ENCODE measurements at regions not wholly inside any gene's neighbourhood (a gene's known extent, or its start where the extent isn't known, plus 50 kb on each side); places are given as distances from the start of the nearest gene placed in this dataset.
"Not testable (repeated sequence)": the region's sequence is repeated elsewhere in the genome, so short reads cannot be mapped to it uniquely, and the experiment has no call there.

DNA sequence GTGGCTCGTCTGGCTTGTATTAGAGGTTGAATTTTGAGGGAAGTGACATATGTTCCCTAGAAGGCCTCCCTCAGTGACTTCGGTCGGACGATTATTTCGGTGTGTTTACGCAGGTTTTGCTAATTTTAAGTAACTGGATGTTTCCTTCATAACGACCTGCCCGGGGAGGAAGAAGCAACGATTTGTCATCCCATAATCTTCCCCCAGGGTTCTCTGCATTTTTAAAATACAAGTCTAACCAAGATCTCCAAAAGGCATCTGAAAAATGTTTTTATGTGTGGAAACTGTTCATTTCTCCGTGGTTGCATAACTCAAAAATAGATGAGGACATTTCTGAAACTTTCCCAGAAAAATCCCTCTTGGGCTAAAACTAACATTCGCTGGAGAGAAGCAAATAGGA is 195.4 kb downstream of the SHOX start:
- H3K4me3 Mint-ChIP-seq (ENCODE audit: low read depth, unreplicated experiment), result no peak overlapping the region

DNA sequence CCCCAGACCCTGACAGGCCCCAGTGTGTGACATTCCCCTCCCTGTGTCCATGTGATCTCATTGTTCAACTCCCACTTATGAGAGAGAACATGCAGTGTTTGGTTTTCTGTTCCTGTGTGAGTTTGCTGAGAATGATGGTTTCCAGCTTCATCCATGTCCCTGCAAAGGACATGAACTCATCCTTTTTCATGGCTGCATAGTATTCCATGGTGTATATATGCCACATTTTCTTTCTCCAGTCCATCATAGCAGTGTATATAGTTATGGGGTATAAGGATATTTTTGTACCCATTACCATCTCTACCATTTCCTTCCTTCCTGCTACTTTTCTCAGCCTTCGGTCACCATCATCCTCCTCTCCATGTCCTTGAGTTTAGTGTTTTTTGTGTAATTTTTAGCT is 192.5 kb downstream of the SHOX start:
- H3K4me1 Mint-ChIP-seq (ENCODE audit: low read depth, unreplicated experiment); H3K27me3 Mint-ChIP-seq (ENCODE audit: unreplicated experiment); H3K36me3 Mint-ChIP-seq (ENCODE audit: insufficient read depth, unreplicated experiment); DNase-seq; BruUV-seq (replicated peaks); CTCF ChIA-PET; H3K9me3 Mint-ChIP-seq (ENCODE audit: low read depth, unreplicated experiment); intact Hi-C loops (cut with micrococcal nuclease; ENCODE audit: unreplicated experiment); H3K27ac Mint-ChIP-seq (ENCODE audit: unreplicated experiment); H3K4me3 Mint-ChIP-seq (ENCODE audit: low read depth, unreplicated experiment): not testable (repeated sequence)

More for the DNA sequence above, 195.4 kb downstream of the SHOX start:
- TF ChIP-seq, protein P1, sequence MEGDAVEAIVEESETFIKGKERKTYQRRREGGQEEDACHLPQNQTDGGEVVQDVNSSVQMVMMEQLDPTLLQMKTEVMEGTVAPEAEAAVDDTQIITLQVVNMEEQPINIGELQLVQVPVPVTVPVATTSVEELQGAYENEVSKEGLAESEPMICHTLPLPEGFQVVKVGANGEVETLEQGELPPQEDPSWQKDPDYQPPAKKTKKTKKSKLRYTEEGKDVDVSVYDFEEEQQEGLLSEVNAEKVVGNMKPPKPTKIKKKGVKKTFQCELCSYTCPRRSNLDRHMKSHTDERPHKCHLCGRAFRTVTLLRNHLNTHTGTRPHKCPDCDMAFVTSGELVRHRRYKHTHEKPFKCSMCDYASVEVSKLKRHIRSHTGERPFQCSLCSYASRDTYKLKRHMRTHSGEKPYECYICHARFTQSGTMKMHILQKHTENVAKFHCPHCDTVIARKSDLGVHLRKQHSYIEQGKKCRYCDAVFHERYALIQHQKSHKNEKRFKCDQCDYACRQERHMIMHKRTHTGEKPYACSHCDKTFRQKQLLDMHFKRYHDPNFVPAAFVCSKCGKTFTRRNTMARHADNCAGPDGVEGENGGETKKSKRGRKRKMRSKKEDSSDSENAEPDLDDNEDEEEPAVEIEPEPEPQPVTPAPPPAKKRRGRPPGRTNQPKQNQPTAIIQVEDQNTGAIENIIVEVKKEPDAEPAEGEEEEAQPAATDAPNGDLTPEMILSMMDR (IDR thresholded peaks at IDR 0.05; ENCODE audit: unreplicated experiment), result no peak
- Mint-ChIP-seq H3K4me1 (ENCODE audit: low read depth, unreplicated experiment) (no peaks in the 10 kb centered on the region), H3K36me3 (ENCODE audit: insufficient read depth, unreplicated experiment) (no peaks in the 10 kb centered on the region), H3K9me3 (ENCODE audit: low read depth, unreplicated experiment) (no peaks in the 10 kb centered on the region), H3K27ac (ENCODE audit: unreplicated experiment) (no peak overlapping the region), H3K27me3 (ENCODE audit: unreplicated experiment) (no peaks in the 10 kb centered on the region)
- no peak for DNase-seq
- CTCF ChIA-PET, result no interaction called here
- intact Hi-C loops (cut with micrococcal nuclease; ENCODE audit: unreplicated experiment), result no loop called here
- no TSS peak for BruUV-seq (replicated peaks)

DNA sequence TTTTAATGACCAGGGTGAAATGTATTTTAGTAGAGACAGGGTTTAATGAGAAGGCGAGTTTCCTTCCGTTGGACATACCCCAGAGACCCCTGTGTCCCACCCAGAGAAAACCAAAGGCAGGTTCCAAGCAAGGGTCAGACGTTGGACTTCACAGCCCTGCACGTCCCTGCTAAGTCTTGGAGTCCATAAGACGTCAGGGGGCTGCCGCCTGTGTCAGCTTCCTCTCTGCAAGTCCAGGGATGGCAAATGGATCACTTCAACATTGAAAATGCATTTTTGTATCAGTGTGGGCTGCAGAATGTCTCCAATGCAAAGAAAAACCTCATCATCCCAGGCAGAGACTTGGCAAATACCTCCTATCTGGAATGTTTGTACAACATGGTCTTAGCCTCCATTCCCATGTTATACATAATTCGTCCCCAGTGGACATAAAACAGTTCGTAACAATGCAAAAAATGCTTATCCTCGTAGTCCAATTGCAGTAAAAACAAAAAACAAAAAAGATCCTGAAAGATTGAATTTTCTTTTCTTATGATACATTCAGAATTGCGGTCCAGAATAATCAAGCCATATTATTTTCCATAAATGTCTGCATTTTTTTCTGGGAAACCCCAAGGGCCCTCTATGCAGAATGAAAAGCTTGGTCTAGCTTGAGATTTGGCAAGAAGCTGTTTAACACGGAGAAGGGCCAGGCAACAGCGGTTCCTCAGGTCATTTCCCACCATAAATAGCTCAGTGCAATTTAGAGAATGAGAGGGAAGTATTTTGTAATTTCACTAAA is 190.9 kb downstream of the SHOX start:
- TF ChIP-seq, protein P1 (IDR thresholded peaks at IDR 0.05; ENCODE audit: unreplicated experiment), result no peak
- Mint-ChIP-seq H3K27me3 (ENCODE audit: unreplicated experiment) (no peaks in the 10 kb centered on the region), H3K36me3 (ENCODE audit: insufficient read depth, unreplicated experiment) (peaks cover 4% of the 10 kb centered on the region), H3K4me3 (ENCODE audit: low read depth, unreplicated experiment) (no peak overlapping the region), H3K4me1 (ENCODE audit: low read depth, unreplicated experiment) (no peaks in the 10 kb centered on the region), H3K9me3 (ENCODE audit: low read depth, unreplicated experiment) (peaks cover 2% of the 10 kb centered on the region), H3K27ac (ENCODE audit: unreplicated experiment) (no peak overlapping the region)
- no TSS peak for BruUV-seq (replicated peaks)
- DNase-seq, result no peak
- intact Hi-C loops (cut with micrococcal nuclease; ENCODE audit: unreplicated experiment), result no loop called here
- CTCF ChIA-PET, result no interaction called here

DNA sequence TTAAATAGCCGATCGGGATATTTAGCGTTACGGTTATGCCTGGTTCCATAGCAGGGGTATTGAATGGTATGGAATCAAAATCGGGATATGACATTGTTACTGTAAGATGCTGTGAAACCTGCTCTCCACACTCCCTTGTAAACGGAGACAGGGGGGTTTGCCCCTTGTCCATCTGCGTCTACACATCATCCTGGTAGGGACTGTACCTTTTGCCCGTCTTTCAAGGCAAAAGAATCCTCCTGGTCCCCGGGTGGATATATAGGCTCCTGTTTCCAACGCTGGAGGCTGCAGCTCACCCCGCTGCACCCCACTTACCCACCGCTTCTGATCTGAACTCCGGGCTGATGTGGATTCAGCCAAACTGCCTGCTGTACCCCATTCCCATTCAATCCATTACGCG is 189.1 kb downstream of the SHOX start:
- H3K27ac Mint-ChIP-seq (ENCODE audit: unreplicated experiment), result no peak overlapping the region
- TF ChIP-seq, protein P1 (IDR thresholded peaks at IDR 0.05; ENCODE audit: unreplicated experiment), result no peak
- peaks cover 2% of the 10 kb centered on the region for H3K9me3 Mint-ChIP-seq (ENCODE audit: low read depth, unreplicated experiment)
- no TSS peak for BruUV-seq (replicated peaks)
- CTCF ChIA-PET, result no interaction called here
- peaks cover 4% of the 10 kb centered on the region for H3K36me3 Mint-ChIP-seq (ENCODE audit: insufficient read depth, unreplicated experiment)
- no peaks in the 10 kb centered on the region for H3K27me3 Mint-ChIP-seq (ENCODE audit: unreplicated experiment)
- no peaks in the 10 kb centered on the region for H3K4me1 Mint-ChIP-seq (ENCODE audit: low read depth, unreplicated experiment)
- intact Hi-C loops (cut with micrococcal nuclease; ENCODE audit: unreplicated experiment), result no loop called here
- no peak overlapping the region for H3K4me3 Mint-ChIP-seq (ENCODE audit: low read depth, unreplicated experiment)
- no peak for DNase-seq

DNA sequence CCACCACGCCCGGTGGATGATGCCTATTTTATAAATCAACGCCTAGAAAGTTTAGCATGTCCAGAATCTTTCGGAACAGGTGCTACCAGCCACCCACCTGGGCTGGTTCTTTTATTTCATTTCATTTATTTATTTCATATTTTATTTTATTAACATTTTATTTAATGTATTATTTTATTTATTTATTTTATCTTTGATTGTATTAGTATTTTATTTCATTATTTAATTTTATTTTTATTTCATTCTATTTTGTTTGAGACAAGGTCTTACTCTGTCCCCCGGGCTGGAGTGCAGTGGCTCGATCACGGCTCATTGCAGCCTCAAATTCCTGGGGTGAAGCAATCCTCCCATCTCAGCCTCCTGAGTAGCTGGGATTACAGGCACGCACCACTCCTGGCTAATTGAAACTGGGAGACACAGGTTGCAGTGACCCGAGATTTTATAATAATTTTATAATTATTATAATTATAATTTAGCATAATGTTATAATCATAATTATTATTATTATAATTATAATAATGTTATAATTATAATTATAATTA is 187.2 kb downstream of the SHOX start:
- Mint-ChIP-seq H3K27me3 (ENCODE audit: unreplicated experiment) (no peaks in the 10 kb centered on the region), H3K4me1 (ENCODE audit: low read depth, unreplicated experiment) (no peaks in the 10 kb centered on the region), H3K9me3 (ENCODE audit: low read depth, unreplicated experiment) (peaks cover 2% of the 10 kb centered on the region), H3K27ac (ENCODE audit: unreplicated experiment) (no peak overlapping the region), H3K4me3 (ENCODE audit: low read depth, unreplicated experiment) (no peak overlapping the region), H3K36me3 (ENCODE audit: insufficient read depth, unreplicated experiment) (peaks cover 4% of the 10 kb centered on the region)
- no peak for DNase-seq
- TF ChIP-seq, protein P1 (IDR thresholded peaks at IDR 0.05; ENCODE audit: unreplicated experiment), result no peak
- BruUV-seq (replicated peaks), result no TSS peak
- CTCF ChIA-PET, result no interaction called here
- intact Hi-C loops (cut with micrococcal nuclease; ENCODE audit: unreplicated experiment), result no loop called here

DNA sequence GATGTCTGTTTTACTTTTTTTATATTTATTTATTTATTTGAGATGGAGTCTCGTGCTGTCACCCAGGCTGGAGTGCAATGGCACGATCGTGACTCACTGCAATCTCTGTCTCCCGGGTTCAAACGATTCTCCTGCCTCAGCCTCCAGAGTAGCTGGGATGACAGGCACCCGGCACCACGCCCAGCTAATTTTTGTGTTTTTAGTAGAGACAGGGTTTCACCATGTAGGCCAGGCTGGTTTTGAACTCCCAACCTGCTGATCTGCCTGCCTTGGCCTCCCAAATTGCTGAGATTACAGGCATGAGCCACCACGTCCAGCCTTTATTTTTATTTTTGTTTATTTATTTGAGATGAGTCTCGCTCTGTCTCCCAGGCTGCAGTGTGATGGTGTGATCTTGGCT is 186.6 kb downstream of the SHOX start:
- not testable (repeated sequence) for BruUV-seq (replicated peaks)

More for the DNA sequence above, 186.6 kb downstream of the SHOX start:
- DNase-seq; intact Hi-C loops (cut with micrococcal nuclease; ENCODE audit: unreplicated experiment); H3K9me3 Mint-ChIP-seq (ENCODE audit: low read depth, unreplicated experiment); CTCF ChIA-PET; H3K27me3 Mint-ChIP-seq (ENCODE audit: unreplicated experiment); H3K4me3 Mint-ChIP-seq (ENCODE audit: low read depth, unreplicated experiment); H3K27ac Mint-ChIP-seq (ENCODE audit: unreplicated experiment); H3K36me3 Mint-ChIP-seq (ENCODE audit: insufficient read depth, unreplicated experiment); H3K4me1 Mint-ChIP-seq (ENCODE audit: low read depth, unreplicated experiment): not testable (repeated sequence)
